Testis (tissue), 2 donors: ENCODE measurements at regions not wholly inside any gene's neighbourhood (a gene's known extent, or its start where the extent isn't known, plus 50 kb on each side); places are given as distances from the start of the nearest gene placed in this dataset.

Source experiments
- DNase-seq: peaks from one replicate; pipeline ENCODE4 v3.0.0-alpha.2; 2019
- H3K27ac ChIP-seq, 2 donors: fragments of 200-600 bp; sonication (generic); one replicate each; pipeline ENCODE4 v1.5.1; 2019
- H3K27me3 ChIP-seq: fragments of 200-600 bp; sonication (generic); one replicate; pipeline ENCODE4 v1.5.1; 2019
- H3K36me3 ChIP-seq: fragments of 200-600 bp; sonication (generic); one replicate; pipeline ENCODE4 v1.5.1; 2017; ENCODE audit warnings: low read depth; ENCODE audit errors: missing control alignments
- H3K4me1 ChIP-seq: fragments of 200-600 bp; sonication (generic); one replicate; pipeline ENCODE4 v1.5.1; 2019
- H3K4me3 ChIP-seq, 2 donors: fragments of 200-600 bp; sonication (generic); one replicate each; pipeline ENCODE4 v1.5.1; 2017 to 2019
- H3K9me3 ChIP-seq: fragments of 200-600 bp; sonication (generic); one replicate; pipeline ENCODE4 v1.5.1; 2017
- POLR2A ChIP-seq: fragments of 450-650 bp; IDR thresholded peaks from one replicate; pipeline ENCODE4 v1.6.1; 2017; ENCODE audit warnings: antibody characterized with exemption, mild to moderate bottlenecking, moderate library complexity
- WGBS, 2 donors: methylation state at CpG; one replicate each; pipeline ENCODE4 v1.1.5; 2018; 5-methylcytosine and 5-hydroxymethylcytosine counted together
- intact Hi-C: fragments of 100-400 bp; cut with DNase I; formaldehyde crosslinking; loops from one replicate; pipeline ENCODE4 v1.15.1; 2023; ENCODE audit warnings: low total_unique reads
- TF ChIP-seq, protein P1 (sequence below), 3 experiments: fragments of 450-650 bp in 2 of 3; fragments of 200-600 bp in 1 of 3; sonication (generic) in 1 of 3; IDR thresholded peaks; one replicate each; pipeline ENCODE4 v1.5.1; 2016 to 2019; ENCODE audit warnings: antibody characterized with exemption in 3 of 3, mild to moderate bottlenecking in 2 of 3, moderate library complexity in 1 of 3

DNA sequence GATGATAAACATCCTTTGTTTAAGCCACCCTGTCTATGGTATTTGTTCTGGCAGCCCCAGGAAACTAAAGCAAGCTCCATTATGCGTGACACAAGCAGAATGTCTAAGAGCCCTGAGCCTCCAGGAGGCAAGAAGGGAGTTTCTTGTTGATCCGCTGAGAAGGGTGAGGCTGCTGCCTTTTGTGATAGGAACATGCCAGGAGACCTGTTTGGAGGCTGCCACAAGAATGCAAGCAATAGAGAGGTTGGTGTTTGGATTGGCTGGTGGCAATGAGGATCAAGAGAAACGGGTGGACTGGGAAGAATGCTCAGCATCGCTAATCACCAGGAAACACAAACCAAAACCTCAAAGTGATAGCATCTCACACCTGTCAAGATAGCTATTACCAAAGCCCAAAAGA lies 104.8 kb downstream of the ASB7 start:
- Histone ChIP-seq H3K4me1 (peaks cover 4% of the 10 kb centered on the region), H3K27ac (no peak overlapping the region), H3K4me3 (no peak overlapping the region), H3K36me3 (no peaks in the 10 kb centered on the region), H3K27me3 (no peaks in the 10 kb centered on the region), H3K9me3 (no peaks in the 10 kb centered on the region)
- 60 to 83% methylated on average over 4 of the region's 4 CpGs for WGBS, 2 donors
- DNase-seq = no peak
- TF ChIP-seq, protein P1, sequence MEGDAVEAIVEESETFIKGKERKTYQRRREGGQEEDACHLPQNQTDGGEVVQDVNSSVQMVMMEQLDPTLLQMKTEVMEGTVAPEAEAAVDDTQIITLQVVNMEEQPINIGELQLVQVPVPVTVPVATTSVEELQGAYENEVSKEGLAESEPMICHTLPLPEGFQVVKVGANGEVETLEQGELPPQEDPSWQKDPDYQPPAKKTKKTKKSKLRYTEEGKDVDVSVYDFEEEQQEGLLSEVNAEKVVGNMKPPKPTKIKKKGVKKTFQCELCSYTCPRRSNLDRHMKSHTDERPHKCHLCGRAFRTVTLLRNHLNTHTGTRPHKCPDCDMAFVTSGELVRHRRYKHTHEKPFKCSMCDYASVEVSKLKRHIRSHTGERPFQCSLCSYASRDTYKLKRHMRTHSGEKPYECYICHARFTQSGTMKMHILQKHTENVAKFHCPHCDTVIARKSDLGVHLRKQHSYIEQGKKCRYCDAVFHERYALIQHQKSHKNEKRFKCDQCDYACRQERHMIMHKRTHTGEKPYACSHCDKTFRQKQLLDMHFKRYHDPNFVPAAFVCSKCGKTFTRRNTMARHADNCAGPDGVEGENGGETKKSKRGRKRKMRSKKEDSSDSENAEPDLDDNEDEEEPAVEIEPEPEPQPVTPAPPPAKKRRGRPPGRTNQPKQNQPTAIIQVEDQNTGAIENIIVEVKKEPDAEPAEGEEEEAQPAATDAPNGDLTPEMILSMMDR (IDR thresholded peaks at IDR 0.05) = no peak
- no peak for TF ChIP-seq POLR2A
- intact Hi-C loops = no loop called here

DNA sequence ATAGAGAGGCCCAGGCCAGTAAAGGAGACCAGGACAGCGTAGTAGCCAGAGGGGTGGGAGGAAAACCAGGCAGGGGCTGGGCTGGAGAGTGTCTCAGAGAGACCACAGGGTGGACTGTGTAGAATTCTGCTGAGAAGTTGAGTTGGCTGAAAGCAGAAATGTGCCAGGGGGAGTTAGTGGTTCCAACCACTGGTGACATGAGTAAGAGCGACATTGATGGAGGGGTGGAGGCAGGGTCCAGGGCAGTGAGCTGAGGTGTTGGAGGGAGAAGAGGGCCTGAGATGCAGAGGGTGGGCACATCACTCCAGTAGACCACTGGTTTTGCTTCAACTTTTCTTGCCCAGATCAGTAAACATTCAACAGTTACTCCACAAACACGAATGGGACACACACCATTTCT lies 106.5 kb downstream of the ASB7 start:
- TF ChIP-seq POLR2A = no peak
- TF ChIP-seq, protein P1 (IDR thresholded peaks at IDR 0.05) = no peak
- whole genome bisulfite sequencing, 2 donors = 87 to 91% methylated on average over 3 of the region's 3 CpGs
- no peaks in the 10 kb centered on the region for H3K36me3 ChIP-seq
- DNase-seq = peak; percentile 4
- no peak overlapping the region for H3K4me3 ChIP-seq
- no peaks in the 10 kb centered on the region for H3K27me3 ChIP-seq
- H3K4me1 ChIP-seq = peaks cover 7% of the 10 kb centered on the region
- intact Hi-C loops = no loop called here
- no peak overlapping the region for H3K27ac ChIP-seq
- H3K9me3 ChIP-seq = no peaks in the 10 kb centered on the region

DNA sequence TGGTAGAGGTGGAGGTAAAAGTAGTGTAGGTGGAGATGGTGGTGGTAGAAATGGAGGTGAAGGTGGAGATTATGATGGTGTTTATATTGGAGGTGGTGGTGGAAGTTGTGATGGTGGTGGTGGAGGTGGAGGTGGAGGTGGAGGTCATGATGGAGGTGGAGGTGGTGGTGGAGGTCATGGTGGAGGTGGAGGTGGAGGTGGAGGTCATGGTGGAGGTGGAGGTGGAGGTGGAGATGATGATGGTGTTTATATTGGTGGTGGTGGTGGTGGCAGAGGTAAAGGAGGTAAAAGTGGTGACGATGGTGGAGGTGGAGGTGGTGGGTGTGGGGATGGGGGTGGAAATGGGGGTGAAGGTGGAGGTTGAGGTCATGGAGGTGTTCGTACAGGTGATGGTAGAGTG lies 107.8 kb downstream of the ASB7 start:
- no peak overlapping the region for H3K4me3 ChIP-seq
- no peak for TF ChIP-seq POLR2A
- TF ChIP-seq, protein P1 (IDR thresholded peaks at IDR 0.05) = no peak
- peak; percentile 8 for DNase-seq
- WGBS, 2 donors = 49 to 50% methylated on average over 2 of the region's 2 CpGs
- intact Hi-C loops = no loop called here
- H3K4me1 ChIP-seq = peaks cover 7% of the 10 kb centered on the region
- no peaks in the 10 kb centered on the region for H3K27me3 ChIP-seq
- H3K9me3 ChIP-seq = no peaks in the 10 kb centered on the region
- no peaks in the 10 kb centered on the region for H3K36me3 ChIP-seq
- no peak overlapping the region for H3K27ac ChIP-seq

DNA sequence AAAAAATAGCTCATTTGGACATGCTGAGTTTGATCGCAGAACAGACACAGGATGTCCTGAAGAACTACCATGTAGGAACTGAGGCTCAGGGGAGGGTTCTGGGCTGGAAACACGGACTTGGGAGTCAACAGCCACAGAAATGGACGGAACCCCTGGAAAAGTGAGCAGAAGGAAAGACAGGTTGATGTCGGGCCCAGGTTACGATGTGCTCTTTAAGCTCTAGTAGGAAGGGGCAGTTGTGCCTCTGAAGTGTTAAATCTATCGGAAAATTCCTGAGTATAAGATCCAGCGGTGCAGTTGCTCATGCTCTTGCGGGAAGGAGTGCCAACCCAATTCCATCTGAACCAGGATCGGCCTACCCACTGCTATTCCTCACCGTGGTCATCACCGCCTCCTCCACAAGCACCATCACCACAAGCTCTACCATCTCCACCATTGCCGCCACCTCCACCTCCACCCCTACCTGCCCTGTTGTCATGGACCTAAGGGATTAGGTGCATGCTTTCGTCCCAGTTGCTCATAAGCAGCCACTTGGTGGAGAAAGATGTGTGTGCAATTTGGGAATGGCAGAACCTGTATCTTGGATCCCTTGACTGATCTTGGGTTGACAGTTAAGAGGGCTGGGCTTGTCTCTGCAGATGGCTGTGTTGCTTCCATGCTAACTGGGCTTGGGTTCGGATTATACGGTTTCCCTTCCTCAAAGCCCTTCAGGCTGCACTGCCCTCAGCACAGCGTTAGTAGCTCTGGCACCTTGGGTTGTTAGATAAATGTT lies 108.5 kb downstream of the ASB7 start:
- no peak overlapping the region for H3K27ac ChIP-seq
- no peaks in the 10 kb centered on the region for H3K36me3 ChIP-seq
- no peaks in the 10 kb centered on the region for H3K27me3 ChIP-seq
- intact Hi-C loops = no loop called here
- no peak for TF ChIP-seq POLR2A
- TF ChIP-seq, protein P1 (IDR thresholded peaks at IDR 0.05) = no peak
- no peak overlapping the region for H3K4me3 ChIP-seq
- peaks cover 7% of the 10 kb centered on the region for H3K4me1 ChIP-seq
- H3K9me3 ChIP-seq = no peaks in the 10 kb centered on the region
- DNase-seq = peak; percentile 11
- 88 to 93% methylated on average over 15 to 16 of the region's 16 CpGs for WGBS, 2 donors

DNA sequence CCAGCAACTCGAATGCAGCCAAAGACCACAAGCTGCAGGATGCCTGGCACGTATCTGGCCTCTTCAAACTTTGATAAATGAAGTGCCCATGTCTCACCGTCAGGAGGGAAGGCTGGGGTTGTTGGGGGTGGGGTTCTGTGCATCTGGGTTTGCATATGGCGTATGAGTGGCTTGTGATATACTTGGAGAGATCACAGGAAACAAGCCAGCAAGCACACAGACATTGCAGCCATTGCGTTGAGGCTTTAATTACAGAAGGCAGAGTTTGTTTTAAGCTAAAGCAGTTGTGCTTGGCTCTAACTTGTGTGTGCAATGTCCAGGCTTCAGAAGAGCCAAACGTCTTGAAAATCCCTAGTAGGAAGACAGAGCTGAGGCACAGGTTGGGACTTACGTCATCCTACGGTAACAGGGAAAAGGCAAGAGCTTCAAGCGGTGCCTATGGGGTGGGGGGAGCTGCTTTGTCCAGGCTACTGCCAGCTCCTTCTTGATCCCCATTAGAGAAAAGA lies 109.2 kb downstream of the ASB7 start:
- H3K4me1 ChIP-seq = peaks cover 7% of the 10 kb centered on the region
- H3K4me3 ChIP-seq = no peak overlapping the region
- peak overlapping the region in 1 of 2 donors; percentile 36 for H3K27ac ChIP-seq
- DNase-seq = peak; percentile 13
- no peaks in the 10 kb centered on the region for H3K36me3 ChIP-seq
- H3K9me3 ChIP-seq = no peaks in the 10 kb centered on the region
- WGBS, 2 donors = 57 to 65% methylated on average over 5 to 9 of the region's 9 CpGs
- TF ChIP-seq, protein P1 (IDR thresholded peaks at IDR 0.05) = no peak
- no peak for TF ChIP-seq POLR2A
- H3K27me3 ChIP-seq = no peaks in the 10 kb centered on the region
- intact Hi-C loops = no loop called here
